AG08395 (cell line): ENCODE measurements at regions not wholly inside any gene's neighbourhood (a gene's known extent, or its start where the extent isn't known, plus 50 kb on each side); places are given as distances from the start of the nearest gene placed in this dataset.

Source experiments
- DNase-seq: peaks from one replicate; pipeline ENCODE4 v3.0.0; 2012; ENCODE audit warnings: mixed read lengths, low spot score

DNA sequence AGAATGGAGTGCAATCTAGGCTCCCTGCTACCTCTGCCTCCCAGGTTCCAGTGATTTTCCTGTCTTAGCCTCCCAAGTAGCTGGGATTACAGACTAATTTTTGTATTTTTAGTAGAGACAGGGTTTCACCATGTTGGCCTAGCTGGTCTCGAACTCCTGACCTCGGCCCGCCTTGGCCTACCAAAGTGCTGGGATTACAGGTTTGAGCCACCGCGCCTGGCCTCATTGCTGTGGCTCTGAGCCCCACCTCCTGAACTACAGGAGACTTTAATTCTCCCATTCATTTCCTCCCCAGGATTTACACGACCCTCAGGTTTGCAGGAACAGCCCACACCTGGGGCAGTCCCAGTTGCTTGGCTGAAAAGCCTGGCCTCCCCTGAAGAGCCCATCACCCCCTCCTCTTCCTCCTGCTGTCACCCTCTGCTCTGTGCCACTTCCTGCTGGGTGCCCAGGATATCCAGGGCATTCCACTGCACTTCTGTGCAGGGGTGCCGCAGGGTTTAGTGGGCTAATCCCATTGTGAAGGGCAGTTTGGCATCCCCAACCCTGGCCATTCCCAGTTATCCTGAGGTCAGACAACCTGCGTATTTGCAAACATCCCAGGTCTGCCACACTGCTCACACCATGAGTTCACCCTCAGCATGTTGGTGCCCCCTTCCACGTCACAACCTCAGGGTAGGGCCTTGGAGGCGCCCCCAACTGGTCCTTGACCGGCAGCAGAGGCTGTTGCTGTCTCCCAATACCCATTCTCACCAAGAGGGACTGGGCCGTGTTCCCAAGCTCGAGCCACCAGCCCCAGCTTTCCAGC lies 265.0 kb upstream of the IRX4 start:
- DNase-seq = no peak

DNA sequence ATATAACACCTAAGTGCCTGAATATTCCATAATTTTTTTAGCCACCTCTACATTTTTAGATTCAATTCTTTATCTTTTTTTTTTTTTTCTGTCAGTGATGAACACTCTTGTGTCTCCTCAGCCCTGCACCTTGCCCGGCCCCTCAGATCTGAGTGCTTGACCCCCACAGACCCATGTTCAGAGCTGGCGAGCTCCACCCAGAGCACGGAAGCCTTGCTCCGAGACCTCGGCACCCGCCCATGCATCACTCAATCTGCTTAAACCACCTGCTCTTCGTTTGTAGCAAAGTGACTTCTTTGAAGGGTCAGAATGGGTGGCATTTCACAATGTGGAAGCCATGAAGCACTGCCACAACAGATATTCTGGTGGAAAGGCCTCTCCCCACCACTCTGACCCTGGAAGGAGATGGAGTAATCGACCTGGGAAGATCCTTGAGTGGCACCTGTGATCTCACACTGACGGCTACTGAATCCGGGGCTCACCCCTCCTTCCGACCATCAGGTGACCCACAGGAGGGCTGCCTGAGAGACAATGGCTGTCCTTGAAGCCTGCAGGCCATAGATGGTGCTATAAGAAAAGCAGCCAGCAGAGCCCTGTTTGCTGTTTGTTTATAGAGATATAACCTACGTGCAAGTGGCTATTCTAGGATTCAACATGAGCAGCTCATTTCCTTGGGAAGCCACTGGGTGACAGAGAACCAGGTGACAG lies 261.1 kb upstream of the IRX4 start:
- no peak for DNase-seq

DNA sequence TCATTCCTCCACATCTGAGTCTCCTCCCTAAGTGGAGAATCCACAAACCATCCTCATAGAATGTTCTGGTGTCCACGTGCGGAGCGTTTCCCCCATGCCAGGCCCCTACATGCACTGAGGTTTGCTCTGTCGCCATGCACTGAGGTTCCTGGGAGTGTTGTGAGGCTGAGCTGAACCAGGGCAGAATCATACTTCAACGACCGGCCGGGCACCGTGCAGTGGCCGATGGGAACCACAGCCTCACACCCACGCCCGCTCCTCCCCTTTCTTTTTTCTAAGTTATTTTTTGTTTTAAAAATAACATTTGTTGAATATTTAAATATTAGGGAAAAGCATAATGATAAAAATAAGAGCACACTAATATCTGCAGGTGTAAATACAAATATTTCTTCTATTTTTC lies 260.4 kb upstream of the IRX4 start:
- DNase-seq = no peak

DNA sequence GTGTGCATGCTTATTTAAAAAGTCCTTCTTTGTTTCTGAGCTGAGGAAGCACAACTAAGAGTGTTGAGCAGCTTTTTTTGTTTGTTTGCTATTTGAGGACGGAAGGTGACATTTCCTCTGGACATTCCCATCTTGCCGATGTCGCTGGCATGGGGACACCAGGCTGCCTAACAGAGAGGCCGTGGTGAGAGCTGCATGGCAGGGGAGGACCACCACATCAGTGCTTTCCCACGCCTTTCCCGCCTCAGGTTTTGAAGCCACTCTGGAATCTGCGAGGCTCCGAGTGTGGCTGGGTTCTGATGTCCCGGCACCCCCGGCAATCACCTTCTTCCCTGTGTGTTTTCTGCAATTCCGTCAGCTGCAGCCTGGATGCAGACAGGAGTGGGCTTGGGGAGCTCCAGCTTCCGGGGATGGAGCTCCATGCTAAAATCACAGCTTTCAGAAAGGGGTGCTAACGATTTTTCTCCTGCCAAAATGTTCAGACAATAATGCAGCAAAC lies 259.8 kb upstream of the IRX4 start:
- DNase-seq = no peak

DNA sequence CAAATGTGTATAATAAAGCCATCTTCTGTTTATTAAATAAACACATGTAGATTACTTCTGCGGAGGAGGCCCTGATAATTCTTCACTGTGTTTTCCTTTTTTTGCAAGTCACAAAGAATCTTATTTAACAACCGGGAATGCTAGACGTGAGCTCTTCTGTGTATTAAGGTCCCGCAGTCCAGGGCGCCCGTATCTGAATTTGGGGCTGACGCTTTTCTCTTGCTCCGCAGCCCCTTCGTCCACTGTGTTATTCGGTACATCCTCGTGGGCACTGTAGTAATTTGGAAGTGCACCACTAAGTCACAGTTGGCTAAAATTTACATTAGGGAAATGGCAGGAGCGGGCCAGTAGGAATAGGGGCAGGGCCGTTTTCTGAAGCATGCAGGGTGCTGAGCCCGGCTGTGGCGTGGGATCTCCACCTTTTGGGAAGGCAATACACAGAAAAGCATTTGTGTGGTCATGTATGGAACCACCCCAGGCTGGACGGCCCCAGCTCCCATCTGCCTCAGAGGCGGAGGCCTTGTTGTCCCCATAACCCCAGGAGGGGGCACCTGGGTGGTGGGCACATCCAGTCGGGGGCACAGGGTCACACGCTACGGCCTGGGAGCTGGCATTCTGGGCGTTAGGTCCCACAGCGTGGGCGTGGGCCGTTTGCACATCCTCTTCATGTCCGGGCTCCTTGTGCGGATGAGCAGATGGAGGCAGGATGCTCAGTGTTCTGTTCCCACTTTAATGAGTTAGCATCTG lies 258.7 kb upstream of the IRX4 start:
- no peak for DNase-seq

DNA sequence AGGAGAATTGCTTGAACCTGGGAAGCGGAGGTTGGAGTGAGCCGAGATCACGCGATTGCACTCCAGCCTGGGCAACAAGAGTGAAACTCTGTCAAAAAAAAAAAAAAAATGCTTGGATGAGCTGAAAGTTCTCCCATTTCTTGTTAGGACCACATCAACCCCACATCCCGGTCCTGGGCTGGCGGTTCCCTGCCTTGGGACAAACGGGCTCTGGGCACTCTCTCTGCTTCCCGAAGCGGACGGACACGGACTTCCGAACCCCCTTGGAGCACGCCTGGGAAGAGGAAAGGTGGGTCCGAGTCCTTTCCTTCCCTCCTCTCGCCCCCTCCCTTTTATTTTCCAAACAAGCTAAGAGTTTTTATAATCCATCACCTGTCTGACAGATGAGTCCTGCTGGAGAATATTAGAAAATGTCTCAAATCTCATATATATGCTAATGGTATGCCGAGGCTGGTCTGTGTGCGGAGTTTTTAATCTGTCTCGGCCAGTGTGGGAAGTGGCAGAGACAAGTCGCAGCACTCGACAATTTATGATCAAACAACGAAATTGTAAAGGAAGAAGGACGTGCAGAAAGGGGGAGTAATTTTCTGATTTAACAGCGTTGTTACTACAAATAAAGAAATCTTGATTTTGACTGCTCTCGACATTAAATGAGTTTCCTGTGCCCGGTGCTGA lies 257.9 kb upstream of the IRX4 start:
- no peak for DNase-seq

DNA sequence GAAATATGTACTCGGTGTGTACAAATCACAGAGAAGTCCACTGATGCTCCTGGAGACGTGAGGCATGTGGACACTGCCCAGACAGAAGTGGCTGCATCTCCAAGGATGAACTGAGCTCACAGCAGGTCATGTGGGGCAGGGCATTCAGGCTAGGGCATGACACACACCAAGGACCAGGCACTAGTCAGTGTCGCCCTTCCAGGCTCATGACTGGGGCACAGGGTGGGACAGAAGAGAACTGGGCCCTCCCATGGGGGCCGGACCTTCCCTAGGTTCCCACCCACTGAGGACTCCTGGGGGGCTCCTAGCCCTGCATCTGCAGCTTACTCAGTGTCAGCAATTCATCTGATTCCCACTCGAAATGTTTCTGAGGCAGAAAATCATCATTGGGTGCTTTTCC lies 256.8 kb upstream of the IRX4 start:
- no peak for DNase-seq

DNA sequence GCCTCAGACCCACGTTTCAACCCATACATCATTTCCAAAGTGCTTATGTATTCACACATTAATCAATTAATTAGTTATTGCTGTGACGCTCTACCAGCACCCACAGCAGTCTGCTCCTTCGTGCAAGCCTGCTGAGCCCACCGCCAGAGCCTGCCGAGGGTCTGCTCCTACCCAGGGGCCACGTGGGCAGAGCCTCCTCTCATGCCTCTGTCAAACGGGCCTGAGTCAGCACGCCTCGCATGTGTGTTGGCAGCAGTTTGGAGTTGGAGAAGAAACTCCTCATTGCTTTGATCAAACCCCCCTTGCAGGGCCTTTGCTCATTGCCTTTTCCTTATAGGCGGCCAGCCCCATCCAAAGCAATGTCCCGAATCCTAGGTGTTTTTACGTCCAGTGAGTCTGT lies 256.2 kb upstream of the IRX4 start:
- no peak for DNase-seq

DNA sequence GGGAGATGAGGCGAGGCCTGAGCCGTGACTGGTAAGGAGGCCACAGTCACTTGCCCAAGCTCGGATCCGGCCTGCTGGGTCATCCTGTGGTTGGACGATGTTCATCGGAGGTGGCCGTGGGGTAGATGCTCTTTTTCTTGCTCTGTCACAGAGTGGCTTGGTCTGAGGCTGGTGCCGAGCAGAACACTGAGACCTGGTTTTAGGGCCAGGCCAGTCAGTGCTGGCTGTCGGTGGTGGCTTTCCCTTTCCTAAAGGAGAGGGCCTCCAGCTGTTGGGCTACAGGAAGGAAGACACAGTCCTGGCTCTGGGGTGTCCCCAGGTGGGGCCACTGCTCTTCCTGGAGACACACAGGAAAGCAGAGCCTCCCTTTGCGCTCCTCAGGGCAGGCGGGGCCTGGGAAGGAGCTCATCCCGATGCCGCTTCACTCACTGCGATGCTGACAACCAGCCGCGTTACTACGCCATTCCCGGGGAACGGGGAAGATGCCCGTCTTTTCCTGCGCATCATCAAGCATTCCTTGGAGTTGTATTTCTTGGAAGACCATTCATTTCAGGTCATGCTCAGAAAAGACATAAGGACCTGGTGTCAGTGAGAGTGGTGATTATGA lies 254.8 kb upstream of the IRX4 start:
- DNase-seq = no peak

DNA sequence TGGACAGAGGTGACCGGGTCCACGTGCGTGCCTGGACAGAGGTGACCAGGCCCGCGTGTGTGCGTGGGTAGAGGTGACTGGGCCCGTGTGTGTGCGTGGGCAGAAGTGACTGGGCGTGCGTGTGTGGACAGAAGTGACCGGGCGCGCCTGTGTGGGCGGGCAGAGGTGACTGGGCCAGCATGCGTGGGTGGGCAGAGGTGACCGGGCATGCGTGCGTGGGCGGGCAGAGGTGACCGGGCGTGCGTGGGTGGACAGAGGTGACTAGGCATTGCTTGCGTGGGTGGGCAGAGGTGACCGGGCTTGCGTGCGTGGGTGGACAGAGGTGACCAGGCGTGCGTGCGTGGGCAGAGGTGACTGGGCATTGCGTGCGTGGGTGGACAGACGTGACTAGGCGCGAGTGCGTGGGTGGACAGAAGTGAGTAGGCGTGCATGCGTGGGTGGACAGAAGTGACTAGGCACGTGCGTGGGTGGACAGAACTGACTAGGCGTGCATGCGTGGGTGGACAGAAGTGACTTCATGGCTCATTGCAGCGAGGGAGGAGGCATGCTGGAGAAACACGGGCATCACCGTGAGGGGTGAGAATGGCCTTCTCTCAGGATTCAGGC lies 254.1 kb upstream of the IRX4 start:
- no peak for DNase-seq

DNA sequence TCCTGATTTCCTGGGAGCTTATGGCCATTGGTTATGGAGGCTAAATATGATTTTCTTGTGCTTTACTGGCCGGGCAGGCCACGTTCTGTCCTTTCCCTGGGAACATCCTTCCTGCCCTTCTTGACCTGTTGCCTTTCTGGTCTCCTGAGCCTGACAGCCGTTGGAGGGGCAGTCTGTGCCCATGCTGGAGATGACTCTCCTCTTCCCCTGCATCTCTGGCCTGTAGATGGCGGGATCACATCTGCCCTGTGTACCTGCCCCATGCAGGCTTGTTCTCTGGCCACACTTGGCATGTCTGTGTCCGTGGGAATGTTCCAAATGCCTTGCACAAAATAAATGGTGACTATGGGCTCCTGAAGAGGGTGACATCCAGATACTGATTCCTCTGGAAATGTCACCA lies 253.1 kb upstream of the IRX4 start:
- DNase-seq = no peak

DNA sequence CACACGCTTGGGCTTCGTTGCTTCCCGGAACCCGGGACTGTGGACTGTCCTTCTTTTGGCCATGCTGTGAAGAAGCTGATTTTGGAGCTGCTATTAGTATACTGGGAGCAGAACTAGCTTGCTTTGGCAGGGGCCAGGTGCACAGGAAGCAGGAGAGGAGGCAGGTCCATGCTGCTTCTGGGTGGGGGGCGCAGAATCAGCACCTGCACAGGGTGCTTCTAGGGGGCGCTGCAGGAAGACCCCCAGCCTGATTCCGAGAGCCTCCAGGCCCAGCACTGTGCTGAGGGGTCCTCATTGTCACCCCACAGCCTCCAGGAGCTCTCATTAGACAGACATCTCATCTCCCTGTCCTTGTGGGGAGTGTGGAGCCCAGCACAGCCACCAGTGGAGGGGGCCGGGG lies 252.6 kb upstream of the IRX4 start:
- no peak for DNase-seq

DNA sequence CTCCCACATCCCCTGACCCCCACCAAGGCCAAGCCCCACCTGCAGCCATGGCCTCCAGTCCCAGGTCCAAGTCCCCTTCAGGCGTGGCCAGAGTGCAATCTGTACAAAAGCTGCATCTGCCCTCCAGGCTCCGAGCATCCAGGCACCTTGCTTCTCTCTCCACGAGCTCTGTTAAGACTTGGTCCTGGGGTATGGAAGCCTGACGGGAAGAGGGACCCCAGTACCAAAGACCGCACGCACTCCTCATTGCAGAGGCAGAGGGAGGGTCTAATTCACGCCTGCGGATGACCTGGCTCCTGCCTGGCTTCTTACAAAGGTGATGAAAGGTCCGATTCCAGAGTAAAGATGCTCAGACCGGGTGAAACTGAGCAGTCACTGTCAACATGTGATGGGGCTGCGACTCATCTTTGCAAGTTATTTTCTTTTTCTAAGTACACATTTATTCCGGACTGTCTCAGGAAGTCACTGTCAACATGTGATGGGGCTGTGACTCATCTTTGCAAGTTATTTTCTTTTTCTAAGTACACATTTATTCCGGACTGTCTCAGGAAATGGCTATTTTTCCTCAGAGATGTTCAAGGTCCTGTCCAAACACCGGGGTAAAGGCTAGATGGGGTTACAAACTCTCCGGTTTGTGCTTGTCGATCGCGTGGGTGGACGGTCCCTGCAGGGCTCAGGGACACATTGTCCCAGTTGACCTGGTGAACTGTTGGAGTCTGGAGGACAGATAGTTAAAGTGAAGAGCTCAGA lies 252.0 kb upstream of the IRX4 start:
- DNase-seq = no peak

DNA sequence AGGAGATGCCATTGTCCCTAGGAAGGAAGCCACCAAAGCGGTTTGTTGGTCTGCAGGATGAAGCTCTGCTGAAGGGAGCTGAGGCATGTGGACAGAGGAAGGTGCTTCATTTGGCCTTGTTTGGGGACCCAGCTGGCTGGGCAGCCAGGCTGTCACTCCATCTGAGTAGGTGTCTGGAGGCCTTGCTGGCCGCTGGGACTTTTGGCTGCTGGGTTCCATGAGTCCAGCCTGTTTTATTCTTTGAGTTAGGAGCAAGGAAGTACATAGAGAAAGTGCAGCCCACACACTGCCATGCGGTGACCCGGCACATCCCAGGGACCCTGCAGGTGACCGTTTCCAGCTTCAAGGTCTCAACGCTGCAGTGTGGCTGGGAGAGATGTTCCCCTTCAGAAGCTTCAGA lies 251.2 kb upstream of the IRX4 start:
- no peak for DNase-seq

DNA sequence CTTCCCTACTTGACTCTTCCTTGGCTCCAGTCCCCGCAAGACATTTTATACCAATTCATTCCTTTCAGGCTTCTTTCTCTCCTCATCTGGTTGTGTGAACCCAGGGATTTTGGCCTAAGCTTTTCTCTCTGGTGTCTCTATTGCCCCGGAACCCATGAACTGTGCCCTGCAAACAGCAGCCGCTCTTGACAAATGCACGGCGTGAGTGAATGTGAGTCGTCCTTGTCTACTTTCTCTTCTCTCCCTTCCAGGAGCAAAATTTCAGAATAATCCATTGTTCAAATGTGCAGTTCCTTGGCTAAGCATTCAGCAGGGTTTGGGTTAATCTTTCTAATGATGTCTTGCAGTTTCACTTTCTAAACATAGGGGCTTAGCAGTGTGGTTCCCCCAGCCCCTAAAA lies 250.4 kb upstream of the IRX4 start:
- no peak for DNase-seq

DNA sequence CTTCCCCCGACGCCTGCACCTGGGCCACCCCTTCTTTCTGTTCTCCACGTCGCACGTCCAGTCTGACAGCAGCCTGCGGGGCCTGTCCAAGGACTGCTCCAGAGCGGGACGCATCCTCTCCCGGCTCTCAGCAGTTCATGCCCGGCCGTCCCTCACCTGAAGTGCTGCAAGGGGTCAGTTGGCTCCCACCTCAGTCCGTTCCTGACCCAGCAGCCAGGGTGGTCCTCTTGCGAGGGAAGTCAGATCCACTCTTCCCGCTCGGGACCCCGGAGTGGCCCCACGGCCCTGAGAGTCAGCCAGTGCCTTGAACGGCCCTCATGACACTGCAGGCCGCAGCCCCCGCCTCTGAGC lies 249.7 kb upstream of the IRX4 start:
- no peak for DNase-seq

DNA sequence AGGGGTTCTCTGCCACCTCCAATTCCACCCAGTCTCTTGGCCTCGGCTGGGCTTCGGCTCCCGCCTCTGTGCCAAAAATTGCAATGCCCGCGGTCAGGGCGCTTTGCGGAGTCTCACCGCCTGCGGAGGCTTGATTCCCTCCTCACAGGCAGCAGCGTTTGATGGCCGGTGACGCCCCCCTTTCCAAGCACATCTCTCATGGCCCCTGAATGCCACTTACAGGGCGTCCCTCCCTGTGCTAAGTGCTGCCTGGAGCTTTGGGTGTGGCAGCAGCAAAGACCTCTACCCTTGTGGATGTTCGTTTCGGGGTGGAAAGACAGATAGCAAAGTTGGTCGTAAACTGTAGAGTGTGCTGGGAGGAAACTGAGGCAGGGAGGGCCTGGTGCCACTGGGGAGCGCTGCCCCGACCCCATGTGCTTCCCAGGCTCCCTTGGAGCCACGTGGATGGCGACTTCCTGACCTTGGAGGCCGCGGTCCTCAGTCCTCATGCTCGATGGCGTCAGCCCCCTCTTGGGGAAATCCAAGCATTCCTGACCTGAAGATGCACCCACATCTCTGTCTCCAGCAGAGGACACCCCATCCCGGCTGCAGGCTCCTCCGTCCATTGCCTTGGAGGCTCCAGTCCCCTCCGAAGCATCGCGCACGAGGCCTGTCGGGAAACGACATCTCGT lies 249.2 kb upstream of the IRX4 start:
- no peak for DNase-seq

DNA sequence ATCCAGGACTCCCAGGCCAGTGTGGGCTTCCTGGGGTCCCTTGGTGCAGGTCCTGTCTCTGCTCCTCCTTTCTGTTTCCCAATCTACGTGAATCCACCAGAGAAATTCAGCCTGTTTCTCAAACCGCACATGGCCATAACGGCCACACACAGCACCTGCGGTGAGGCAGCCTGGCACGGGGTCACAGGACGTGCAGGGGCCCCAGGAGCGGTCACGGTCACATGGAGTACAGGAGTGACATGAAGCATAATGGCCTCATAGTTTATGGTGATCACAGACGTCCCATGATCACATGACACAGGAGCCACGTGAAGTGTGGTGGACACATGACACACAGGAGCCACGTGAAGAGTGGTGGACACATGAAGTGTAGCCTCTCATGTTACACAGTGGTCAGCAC lies 248.5 kb upstream of the IRX4 start:
- DNase-seq = no peak

DNA sequence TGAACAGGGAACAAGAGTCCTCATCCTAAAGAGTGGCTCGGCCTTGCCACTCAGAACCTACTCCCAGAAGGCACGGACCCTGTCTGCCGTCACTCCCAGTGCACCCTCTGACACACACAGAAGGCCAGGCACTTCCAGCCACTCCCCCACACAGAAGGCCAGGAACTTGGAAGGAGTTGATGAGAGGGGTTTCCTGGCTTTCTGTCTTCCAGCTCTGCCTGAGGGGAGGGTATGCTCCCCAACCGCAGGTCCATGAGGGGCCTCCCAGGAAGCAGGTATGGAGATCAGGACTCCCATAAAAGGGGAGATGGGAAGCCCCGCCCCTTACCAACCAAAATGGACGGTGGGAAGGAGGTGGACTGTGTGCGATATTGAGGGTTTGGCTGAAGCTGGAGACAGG lies 247.6 kb upstream of the IRX4 start:
- no peak for DNase-seq

DNA sequence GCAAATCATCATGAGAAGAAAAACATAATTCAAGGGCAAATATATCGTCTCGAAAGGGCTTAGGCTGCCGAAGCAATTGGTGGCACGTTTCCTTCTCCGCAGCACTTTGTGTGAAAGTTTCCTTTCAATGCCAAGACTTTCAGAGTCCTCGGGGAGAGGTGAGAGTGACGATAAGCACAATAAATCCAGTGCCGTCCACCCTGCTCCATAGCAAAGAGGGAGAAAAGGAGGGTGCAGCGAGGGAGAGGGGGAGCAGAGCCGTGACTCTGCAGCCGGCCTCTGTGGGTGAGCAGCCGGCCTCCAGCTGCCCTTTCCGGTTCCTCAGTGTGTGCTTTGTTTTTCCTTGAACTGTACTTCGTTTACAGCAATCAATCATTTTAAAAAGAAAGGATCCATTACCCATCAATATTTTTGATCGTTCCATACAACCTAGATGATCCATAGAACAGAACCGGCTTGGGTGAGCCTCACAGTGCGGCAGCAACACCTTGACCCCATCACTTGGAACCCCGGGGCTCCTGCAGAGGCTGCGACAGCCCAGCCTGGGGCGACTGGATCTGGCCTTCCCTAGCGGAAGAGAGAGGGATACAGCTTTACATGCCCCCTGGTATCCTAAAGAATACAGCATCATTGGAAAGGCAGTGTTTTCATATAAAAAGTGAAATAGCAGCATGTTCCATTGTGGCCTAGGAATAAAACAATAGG lies 247.0 kb upstream of the IRX4 start:
- DNase-seq = no peak
